ENCODE measurements at regions not wholly inside any gene's neighbourhood (a gene's known extent, or its start where the extent isn't known, plus 50 kb on each side); places are given as distances from the start of the nearest gene placed in this dataset.

GRCh38 chr13:59474696-59475095 is 689.0 kb downstream of the DIAPH3 start:
- no peak for TF ChIP-seq CTCF (IDR thresholded peaks at IDR 0.05)
- H3K36me3 Mint-ChIP-seq (ENCODE audit: low read depth) = no peaks in the 10 kb centered on the region
- peaks cover 2% of the 10 kb centered on the region for H3K4me1 Mint-ChIP-seq (ENCODE audit: low read depth)
- DNase-seq (ENCODE audit: low spot score) = no peak
- H3K9me3 Mint-ChIP-seq (ENCODE audit: low read depth) = no peaks in the 10 kb centered on the region
- H3K4me3 Mint-ChIP-seq (ENCODE audit: unreplicated experiment) = no peak overlapping the region
- no peaks in the 10 kb centered on the region for H3K27me3 Mint-ChIP-seq (ENCODE audit: low read depth)
- no peak overlapping the region for H3K27ac Mint-ChIP-seq (ENCODE audit: unreplicated experiment)

GRCh38 chr13:59475911-59476310 is 687.8 kb downstream of the DIAPH3 start:
- H3K4me3 Mint-ChIP-seq (ENCODE audit: unreplicated experiment) = no peak overlapping the region
- no peak for TF ChIP-seq CTCF (IDR thresholded peaks at IDR 0.05)
- H3K27ac Mint-ChIP-seq (ENCODE audit: unreplicated experiment) = no peak overlapping the region
- no peaks in the 10 kb centered on the region for H3K36me3 Mint-ChIP-seq (ENCODE audit: low read depth)
- H3K9me3 Mint-ChIP-seq (ENCODE audit: low read depth) = no peaks in the 10 kb centered on the region
- peaks cover 13% of the 10 kb centered on the region for H3K4me1 Mint-ChIP-seq (ENCODE audit: low read depth)
- H3K27me3 Mint-ChIP-seq (ENCODE audit: low read depth) = no peaks in the 10 kb centered on the region
- no peak for DNase-seq (ENCODE audit: low spot score)

GRCh38 chr13:59476366-59476765 is 687.4 kb downstream of the DIAPH3 start:
- H3K4me1 Mint-ChIP-seq (ENCODE audit: low read depth) = peaks cover 14% of the 10 kb centered on the region
- H3K4me3 Mint-ChIP-seq (ENCODE audit: unreplicated experiment) = no peak overlapping the region
- H3K9me3 Mint-ChIP-seq (ENCODE audit: low read depth) = no peaks in the 10 kb centered on the region
- H3K27ac Mint-ChIP-seq (ENCODE audit: unreplicated experiment) = no peak overlapping the region
- no peak for DNase-seq (ENCODE audit: low spot score)
- TF ChIP-seq CTCF (IDR thresholded peaks at IDR 0.05) = no peak
- no peaks in the 10 kb centered on the region for H3K36me3 Mint-ChIP-seq (ENCODE audit: low read depth)
- no peaks in the 10 kb centered on the region for H3K27me3 Mint-ChIP-seq (ENCODE audit: low read depth)

GRCh38 chr13:59477011-59477410 is 686.7 kb downstream of the DIAPH3 start:
- Mint-ChIP-seq H3K4me1 (ENCODE audit: low read depth) (peaks cover 14% of the 10 kb centered on the region), H3K4me3 (ENCODE audit: unreplicated experiment) (no peak overlapping the region), H3K27ac (ENCODE audit: unreplicated experiment) (no peak overlapping the region), H3K27me3 (ENCODE audit: low read depth) (no peaks in the 10 kb centered on the region), H3K9me3 (ENCODE audit: low read depth) (no peaks in the 10 kb centered on the region), H3K36me3 (ENCODE audit: low read depth) (no peaks in the 10 kb centered on the region)
- TF ChIP-seq CTCF (IDR thresholded peaks at IDR 0.05) = peak; percentile 60
- DNase-seq (ENCODE audit: low spot score) = no peak

GRCh38 chr13:59478908-59479307 is 684.8 kb downstream of the DIAPH3 start:
- Mint-ChIP-seq H3K4me1 (ENCODE audit: low read depth) (peaks cover 21% of the 10 kb centered on the region), H3K36me3 (ENCODE audit: low read depth) (no peaks in the 10 kb centered on the region), H3K9me3 (ENCODE audit: low read depth) (no peaks in the 10 kb centered on the region), H3K4me3 (ENCODE audit: unreplicated experiment) (no peak overlapping the region), H3K27me3 (ENCODE audit: low read depth) (no peaks in the 10 kb centered on the region), H3K27ac (ENCODE audit: unreplicated experiment) (no peak overlapping the region)
- TF ChIP-seq CTCF (IDR thresholded peaks at IDR 0.05) = no peak
- no peak for DNase-seq (ENCODE audit: low spot score)
